ENCODE measurements at regions not wholly inside any gene's neighbourhood (a gene's known extent, or its start where the extent isn't known, plus 50 kb on each side); places are given as distances from the start of the nearest gene placed in this dataset.

- no peak for TF ChIP-seq ARNT (IDR thresholded peaks at IDR 0.05)
- no peak for TF ChIP-seq FOXA1 (IDR thresholded peaks at IDR 0.05)
- no peak for TF ChIP-seq SUZ12 (IDR thresholded peaks at IDR 0.05)
- TF ChIP-seq ZNF384 (IDR thresholded peaks at IDR 0.05): no peak
- TF ChIP-seq FOXK2 (IDR thresholded peaks at IDR 0.05): no peak
- CTCF ChIA-PET: interaction anchor here (0.7 to 3.0 kb wide), 4 partner anchors 14 to 219 kb away, joined by 3 to 19 read pairs (median 4); no protein-coding TSS in a partner anchor
- no peak for DNase-seq (ENCODE audit: extremely low spot score)
- POLR2A ChIA-PET: no interaction called here
These were observed 136.2 kb downstream of the SMAD6 start for GRCh38 chr15:66838202-66838601.

GRCh38 chr15:66838671-66839239 lies 136.7 kb downstream of the SMAD6 start:
- TF ChIP-seq FOXA1 (IDR thresholded peaks at IDR 0.05) (no peak), ZNF384 (IDR thresholded peaks at IDR 0.05) (peak; percentile 96)
- DNase-seq (ENCODE audit: extremely low spot score): peak; percentile 60
- CTCF ChIA-PET: interaction anchor here (0.6 to 3.0 kb wide), 7 partner anchors 7 to 220 kb away, joined by 3 to 19 read pairs (median 3); no protein-coding TSS in a partner anchor
- POLR2A ChIA-PET: interaction anchor here (0.6 kb wide), 1 partner anchor 457 kb away, joined by 3 read pairs; no protein-coding TSS in a partner anchor

- CTCF ChIA-PET: interaction anchor here (0.6 to 3.0 kb wide), 5 partner anchors 8 to 220 kb away, joined by 3 to 19 read pairs (median 4); no protein-coding TSS in a partner anchor
- TF ChIP-seq CTBP1 (IDR thresholded peaks at IDR 0.05; ENCODE audit: borderline replicate concordance) (no peak), TARDBP (IDR thresholded peaks at IDR 0.05) (no peak), LEF1 (IDR thresholded peaks at IDR 0.05; ENCODE audit: borderline replicate concordance) (no peak), BHLHE40 (IDR thresholded peaks at IDR 0.05; ENCODE audit: borderline replicate concordance) (no peak), L3MBTL2 (conservative IDR thresholded peaks at IDR 0.05) (no peak), ELF4 (IDR thresholded peaks at IDR 0.05) (no peak)
- POLR2A ChIA-PET: no interaction called here
- DNase-seq (ENCODE audit: extremely low spot score): no peak
These were observed 137.6 kb downstream of the SMAD6 start for GRCh38 chr15:66839506-66840112.

- CTCF ChIA-PET: interaction anchor here (1.0 to 1.5 kb wide), 2 partner anchors 11 to 65 kb away, joined by 4 read pairs; no protein-coding TSS in a partner anchor
- TF ChIP-seq BHLHE40 (IDR thresholded peaks at IDR 0.05; ENCODE audit: borderline replicate concordance) (no peak), ARNT (IDR thresholded peaks at IDR 0.05) (no peak), ELF4 (IDR thresholded peaks at IDR 0.05) (no peak), LEF1 (IDR thresholded peaks at IDR 0.05; ENCODE audit: borderline replicate concordance) (no peak), ZNF384 (IDR thresholded peaks at IDR 0.05) (no peak), SUZ12 (IDR thresholded peaks at IDR 0.05) (no peak), PKNOX1 (IDR thresholded peaks at IDR 0.05) (no peak), TARDBP (IDR thresholded peaks at IDR 0.05) (no peak), CTBP1 (IDR thresholded peaks at IDR 0.05; ENCODE audit: borderline replicate concordance) (no peak), L3MBTL2 (conservative IDR thresholded peaks at IDR 0.05) (no peak), SP1 (IDR thresholded peaks at IDR 0.05) (no peak), HDGF (IDR thresholded peaks at IDR 0.05; ENCODE audit: borderline replicate concordance) (no peak), FOXK2 (IDR thresholded peaks at IDR 0.05) (no peak), FOXM1 (IDR thresholded peaks at IDR 0.05; ENCODE audit: borderline replicate concordance) (no peak), NFRKB (IDR thresholded peaks at IDR 0.05) (no peak), FOXA1 (IDR thresholded peaks at IDR 0.05) (no peak)
- POLR2A ChIA-PET: interaction anchor here (1.6 kb wide), 1 partner anchor 134 kb away, joined by 3 read pairs; no protein-coding TSS in a partner anchor
- DNase-seq (ENCODE audit: extremely low spot score): no peak
These were observed 138.8 kb downstream of the SMAD6 start for GRCh38 chr15:66840615-66841390.

GRCh38 chr15:66841953-66842681 lies 140.1 kb downstream of the SMAD6 start:
- peak; percentile 59 for DNase-seq (ENCODE audit: extremely low spot score)
- no peak for TF ChIP-seq ARNT (IDR thresholded peaks at IDR 0.05)
- POLR2A ChIA-PET: interaction anchor here (0.7 to 3.3 kb wide), 3 partner anchors 10 to 16 kb away, joined by 3 to 23 read pairs (median 7); no protein-coding TSS in a partner anchor
- CTCF ChIA-PET: interaction anchor here (1.9 kb wide), 1 partner anchor 10 kb away, joined by 14 read pairs; no protein-coding TSS in a partner anchor

GRCh38 chr15:66842710-66843441 lies 140.8 kb downstream of the SMAD6 start:
- no peak for TF ChIP-seq NFRKB (IDR thresholded peaks at IDR 0.05)
- no peak for TF ChIP-seq FOXM1 (IDR thresholded peaks at IDR 0.05; ENCODE audit: borderline replicate concordance)
- TF ChIP-seq PKNOX1 (IDR thresholded peaks at IDR 0.05): peak; percentile 76
- TF ChIP-seq L3MBTL2 (conservative IDR thresholded peaks at IDR 0.05): peak; percentile 46; the same call in 1 of the 2 replicates
- POLR2A ChIA-PET: interaction anchor here (0.7 to 3.3 kb wide), 4 partner anchors 9 to 17 kb away, joined by 3 to 23 read pairs (median 5); no protein-coding TSS in a partner anchor
- CTCF ChIA-PET: interaction anchor here (1.9 kb wide), 1 partner anchor 9 kb away, joined by 14 read pairs; no protein-coding TSS in a partner anchor
- DNase-seq (ENCODE audit: extremely low spot score): peak; percentile 50
